SK-N-SH treated with all-trans-retinoic acid at 6 μM for 48 hours (cell line): ENCODE measurements at regions not wholly inside any gene's neighbourhood (a gene's known extent, or its start where the extent isn't known, plus 50 kb on each side); places are given as distances from the start of the nearest gene placed in this dataset.

Experiments
- ZC3H10 ChIP-seq: fragments of 250-450 bp; sonication (Bioruptor Pico); IDR thresholded peaks from 2 replicates; pipeline ENCODE4 v1.5.1; 2021; ENCODE audit warnings: mild to moderate bottlenecking, moderate library complexity
- TF ChIP-seq, protein P1 (sequence below): fragments of 250-450 bp; sonication (Bioruptor Pico); IDR thresholded peaks from 2 replicates; pipeline ENCODE4 v1.5.1; 2020; ENCODE audit warnings: low read depth, mild to moderate bottlenecking, moderate library complexity

DNA sequence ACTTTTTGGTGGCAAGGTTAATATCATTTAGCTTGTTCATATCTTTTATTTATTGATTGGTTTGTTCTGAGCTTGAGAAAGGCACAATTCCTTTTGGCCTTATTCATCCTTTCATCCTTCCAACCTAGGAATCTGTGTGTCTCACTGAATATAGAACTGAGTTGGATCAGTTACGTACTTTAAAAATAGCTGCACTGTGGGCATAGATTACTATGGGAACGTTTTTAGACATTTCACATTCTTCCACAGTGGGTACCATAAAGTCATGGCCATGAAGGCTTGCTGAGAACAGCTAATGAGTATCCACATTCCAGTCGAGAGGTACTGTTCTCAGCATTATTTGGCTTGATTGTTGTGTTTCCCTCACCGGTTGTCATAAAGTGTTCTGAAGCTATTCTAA, 217.0 kb upstream of the DKK2 start:
- no peak for TF ChIP-seq ZC3H10 (CRISPR knock-in tag)
- TF ChIP-seq, protein P1, sequence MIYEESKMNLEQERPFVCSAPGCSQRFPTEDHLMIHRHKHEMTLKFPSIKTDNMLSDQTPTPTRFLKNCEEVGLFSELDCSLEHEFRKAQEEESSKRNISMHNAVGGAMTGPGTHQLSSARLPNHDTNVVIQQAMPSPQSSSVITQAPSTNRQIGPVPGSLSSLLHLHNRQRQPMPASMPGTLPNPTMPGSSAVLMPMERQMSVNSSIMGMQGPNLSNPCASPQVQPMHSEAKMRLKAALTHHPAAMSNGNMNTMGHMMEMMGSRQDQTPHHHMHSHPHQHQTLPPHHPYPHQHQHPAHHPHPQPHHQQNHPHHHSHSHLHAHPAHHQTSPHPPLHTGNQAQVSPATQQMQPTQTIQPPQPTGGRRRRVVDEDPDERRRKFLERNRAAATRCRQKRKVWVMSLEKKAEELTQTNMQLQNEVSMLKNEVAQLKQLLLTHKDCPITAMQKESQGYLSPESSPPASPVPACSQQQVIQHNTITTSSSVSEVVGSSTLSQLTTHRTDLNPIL (CRISPR knock-in tag) = no peak
